ENCODE measurements at regions not wholly inside any gene's neighbourhood (a gene's known extent, or its start where the extent isn't known, plus 50 kb on each side); places are given as distances from the start of the nearest gene placed in this dataset.

DNA sequence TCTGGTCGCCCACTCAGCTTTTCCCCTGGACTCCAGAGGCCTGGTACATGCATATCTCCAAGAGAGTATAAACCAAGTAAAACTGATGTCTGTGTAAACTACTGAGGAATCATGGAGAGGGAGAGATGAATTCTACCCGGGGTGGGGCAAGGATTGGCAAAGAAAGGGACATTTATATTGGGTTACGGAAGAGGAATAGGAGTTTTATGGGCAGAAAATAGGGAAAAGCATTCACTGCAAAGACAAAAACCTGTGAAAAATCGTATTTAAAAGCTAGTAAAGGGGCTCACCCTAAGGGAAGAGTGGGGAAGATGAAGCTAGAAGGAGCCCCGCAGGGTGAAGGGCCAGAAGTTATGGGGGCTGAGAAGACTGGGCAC, 248.0 kb upstream of the KLF4 start:
- H3K36me3 ChIP-seq (ENCODE audit: control insufficient read depth in 2 of 2, extremely low read depth in 1 of 2, insufficient read depth in 1 of 2, low read length in 1 of 2), result no peaks in the 10 kb centered on the region
- WGBS (ENCODE audit: insufficient coverage), result 55% methylated on average over 5 of the region's 5 CpGs

DNA sequence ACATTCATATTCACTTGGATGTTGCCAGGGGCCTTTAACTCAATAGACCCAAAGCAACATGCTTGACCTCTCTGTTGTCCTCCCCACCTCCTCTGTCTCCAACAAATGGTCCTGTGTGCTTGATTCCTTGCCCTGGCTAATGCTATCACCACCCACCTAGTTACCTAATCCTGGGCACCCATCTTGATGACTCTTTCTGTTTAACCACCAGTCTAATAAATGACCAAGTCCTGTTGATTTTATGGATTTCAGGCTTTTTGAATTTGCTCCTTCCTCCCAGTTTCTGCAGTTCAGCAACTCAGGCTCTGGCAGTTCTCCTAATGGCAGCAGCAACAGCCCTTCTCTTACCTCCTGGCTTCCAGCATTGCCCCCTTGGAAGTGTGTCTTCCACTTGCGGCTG, 246.3 kb upstream of the KLF4 start:
- Mint-ChIP-seq H3K4me3 (no peak overlapping the region), H3K4me1 (no peaks in the 10 kb centered on the region), H3K27me3 (no peaks in the 10 kb centered on the region), H3K9me3 (peaks cover 0 to 3% (median 0%) of the 10 kb centered on the region in 3 donors), H3K36me3 (no peaks in the 10 kb centered on the region), H3K27ac (no peak overlapping the region)
- Histone ChIP-seq H3K9me3 (no peaks in the 10 kb centered on the region), H3K27ac (ENCODE audit: low read length) (no peak overlapping the region), H3K4me3 (ENCODE audit: control insufficient read depth in 1 of 2, extremely low read depth in 1 of 2, low read length in 1 of 2) (no peak overlapping the region), H3K4me1 (ENCODE audit: control insufficient read depth in 1 of 2, extremely low read depth in 1 of 2, insufficient read depth in 2 of 2, low read length in 2 of 2) (no peaks in the 10 kb centered on the region), H3K36me3 (ENCODE audit: control insufficient read depth in 2 of 2, extremely low read depth in 1 of 2, insufficient read depth in 1 of 2, low read length in 1 of 2) (no peaks in the 10 kb centered on the region), H3K27me3 (replicated peaks in 1 of 2; ENCODE audit: control insufficient read depth in 2 of 2, extremely low read depth in 1 of 2, insufficient read depth in 2 of 2, low read length in 1 of 2) (no peaks in the 10 kb centered on the region)
- ATAC-seq (replicated peaks in 1 of 4), result no peak
- ChIA-PET CTCF (no interaction called here), POLR2A (no interaction called here)
- 100% methylated on average over 1 of the region's 1 CpG for WGBS (ENCODE audit: insufficient coverage)
- no peak for DNase-seq

More for the DNA sequence above, 248.0 kb upstream of the KLF4 start:
- no peaks in the 10 kb centered on the region for H3K4me1 ChIP-seq (ENCODE audit: control insufficient read depth in 1 of 2, extremely low read depth in 1 of 2, insufficient read depth in 2 of 2, low read length in 2 of 2)
- no peaks in the 10 kb centered on the region for H3K9me3 ChIP-seq
- ChIA-PET POLR2A (no interaction called here), CTCF (no interaction called here)
- H3K27me3 ChIP-seq (replicated peaks in 1 of 2; ENCODE audit: control insufficient read depth in 2 of 2, extremely low read depth in 1 of 2, insufficient read depth in 2 of 2, low read length in 1 of 2), result no peaks in the 10 kb centered on the region
- no peaks in the 10 kb centered on the region for H3K36me3 Mint-ChIP-seq
- DNase-seq (no peak), ATAC-seq (replicated peaks in 1 of 4) (no peak)
- no peak overlapping the region for H3K27ac ChIP-seq (ENCODE audit: low read length)
- no peak overlapping the region for H3K4me3 Mint-ChIP-seq
- no peaks in the 10 kb centered on the region for H3K27me3 Mint-ChIP-seq
- H3K9me3 Mint-ChIP-seq, result peaks cover 0 to 3% (median 0%) of the 10 kb centered on the region in 3 donors
- no peak overlapping the region for H3K27ac Mint-ChIP-seq
- no peak overlapping the region for H3K4me3 ChIP-seq (ENCODE audit: control insufficient read depth in 1 of 2, extremely low read depth in 1 of 2, low read length in 1 of 2)
- no peaks in the 10 kb centered on the region for H3K4me1 Mint-ChIP-seq

DNA sequence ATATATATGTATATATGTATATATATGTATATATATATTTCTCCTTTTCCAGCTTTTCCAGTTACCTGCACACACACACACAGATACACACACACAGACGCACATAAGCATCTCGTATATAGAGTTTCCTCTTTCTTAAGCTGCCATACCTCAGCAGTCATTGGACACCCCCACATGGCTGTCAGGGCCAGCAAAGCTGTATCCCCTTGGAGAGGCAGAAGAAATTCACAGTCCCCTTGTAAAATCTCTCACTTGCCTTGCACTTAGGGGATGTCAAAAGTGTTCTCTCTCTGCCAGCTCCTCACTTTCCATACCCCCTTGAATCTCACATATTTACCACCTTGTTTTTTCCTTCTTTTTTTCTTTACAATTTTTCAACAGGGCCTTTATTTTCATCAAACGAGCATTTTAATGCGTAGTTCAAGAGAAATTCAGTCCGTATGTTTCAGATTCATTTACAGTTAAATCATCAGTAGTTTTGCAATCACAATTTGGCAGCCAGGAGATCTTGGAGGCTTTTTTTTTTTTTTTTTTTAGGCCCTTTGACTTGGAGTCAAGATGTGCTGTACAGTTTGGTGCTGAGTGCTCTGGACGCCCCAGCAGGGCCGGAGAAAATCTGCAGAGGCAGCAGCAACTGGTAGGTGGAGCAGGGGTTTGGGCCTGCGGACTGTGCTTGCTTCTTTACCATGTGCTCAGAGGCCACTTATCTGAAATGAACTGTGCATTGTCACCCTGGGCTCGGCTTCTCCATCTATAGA, 244.9 kb upstream of the KLF4 start:
- no peak overlapping the region for H3K4me3 ChIP-seq (ENCODE audit: control insufficient read depth in 1 of 2, extremely low read depth in 1 of 2, low read length in 1 of 2)
- DNase-seq, result no peak
- H3K9me3 Mint-ChIP-seq, result peaks cover 1 to 5% (median 2%) of the 10 kb centered on the region in 3 donors
- H3K27me3 Mint-ChIP-seq, result no peaks in the 10 kb centered on the region
- no peak overlapping the region for H3K27ac ChIP-seq (ENCODE audit: low read length)
- no peaks in the 10 kb centered on the region for H3K4me1 ChIP-seq (ENCODE audit: control insufficient read depth in 1 of 2, extremely low read depth in 1 of 2, insufficient read depth in 2 of 2, low read length in 2 of 2)
- H3K4me1 Mint-ChIP-seq, result no peaks in the 10 kb centered on the region
- POLR2A ChIA-PET, result no interaction called here
- no peaks in the 10 kb centered on the region for H3K27me3 ChIP-seq (replicated peaks in 1 of 2; ENCODE audit: control insufficient read depth in 2 of 2, extremely low read depth in 1 of 2, insufficient read depth in 2 of 2, low read length in 1 of 2)
- ATAC-seq (replicated peaks in 1 of 4), result no peak
- no peaks in the 10 kb centered on the region for H3K9me3 ChIP-seq
- H3K27ac Mint-ChIP-seq, result no peak overlapping the region
- no peaks in the 10 kb centered on the region for H3K36me3 Mint-ChIP-seq
- CTCF ChIA-PET, result no interaction called here
- WGBS (ENCODE audit: insufficient coverage), result 100% methylated on average over 3 of the region's 9 CpGs
- H3K36me3 ChIP-seq (ENCODE audit: control insufficient read depth in 2 of 2, extremely low read depth in 1 of 2, insufficient read depth in 1 of 2, low read length in 1 of 2), result no peaks in the 10 kb centered on the region
- H3K4me3 Mint-ChIP-seq, result no peak overlapping the region

DNA sequence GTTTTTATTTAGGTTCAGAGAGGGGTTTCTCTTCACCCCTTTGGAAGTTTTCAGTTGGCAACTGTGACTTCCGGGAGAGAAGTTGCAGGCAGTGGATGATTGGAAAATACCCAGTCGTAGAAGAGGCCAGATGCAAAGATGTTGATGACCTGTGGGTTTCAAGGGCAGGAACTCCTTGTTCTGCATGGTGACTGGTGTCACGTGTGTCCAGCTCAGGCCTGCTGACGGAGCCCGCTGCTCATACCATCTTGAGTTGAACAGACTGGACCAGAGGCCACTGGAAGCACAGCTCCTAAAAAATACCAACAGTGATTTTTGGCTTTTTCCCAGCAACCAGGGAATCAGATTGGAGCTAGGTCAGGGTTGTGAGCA, 243.9 kb upstream of the KLF4 start:
- no peaks in the 10 kb centered on the region for H3K9me3 ChIP-seq
- Mint-ChIP-seq H3K4me3 (no peak overlapping the region), H3K36me3 (no peaks in the 10 kb centered on the region), H3K27me3 (no peaks in the 10 kb centered on the region), H3K4me1 (no peaks in the 10 kb centered on the region), H3K9me3 (peaks cover 2 to 7% (median 3%) of the 10 kb centered on the region in 3 donors), H3K27ac (no peak overlapping the region)
- DNase-seq (no peak), ATAC-seq (replicated peaks in 1 of 4) (no peak)
- CTCF ChIA-PET, result no interaction called here
- no peak overlapping the region for H3K4me3 ChIP-seq (ENCODE audit: control insufficient read depth in 1 of 2, extremely low read depth in 1 of 2, low read length in 1 of 2)
- WGBS (ENCODE audit: insufficient coverage), result 85% methylated on average over 4 of the region's 5 CpGs
- H3K36me3 ChIP-seq (ENCODE audit: control insufficient read depth in 2 of 2, extremely low read depth in 1 of 2, insufficient read depth in 1 of 2, low read length in 1 of 2), result no peaks in the 10 kb centered on the region
- POLR2A ChIA-PET, result no interaction called here
- H3K27ac ChIP-seq (ENCODE audit: low read length), result no peak overlapping the region
- no peaks in the 10 kb centered on the region for H3K4me1 ChIP-seq (ENCODE audit: control insufficient read depth in 1 of 2, extremely low read depth in 1 of 2, insufficient read depth in 2 of 2, low read length in 2 of 2)
- H3K27me3 ChIP-seq (replicated peaks in 1 of 2; ENCODE audit: control insufficient read depth in 2 of 2, extremely low read depth in 1 of 2, insufficient read depth in 2 of 2, low read length in 1 of 2), result no peaks in the 10 kb centered on the region

DNA sequence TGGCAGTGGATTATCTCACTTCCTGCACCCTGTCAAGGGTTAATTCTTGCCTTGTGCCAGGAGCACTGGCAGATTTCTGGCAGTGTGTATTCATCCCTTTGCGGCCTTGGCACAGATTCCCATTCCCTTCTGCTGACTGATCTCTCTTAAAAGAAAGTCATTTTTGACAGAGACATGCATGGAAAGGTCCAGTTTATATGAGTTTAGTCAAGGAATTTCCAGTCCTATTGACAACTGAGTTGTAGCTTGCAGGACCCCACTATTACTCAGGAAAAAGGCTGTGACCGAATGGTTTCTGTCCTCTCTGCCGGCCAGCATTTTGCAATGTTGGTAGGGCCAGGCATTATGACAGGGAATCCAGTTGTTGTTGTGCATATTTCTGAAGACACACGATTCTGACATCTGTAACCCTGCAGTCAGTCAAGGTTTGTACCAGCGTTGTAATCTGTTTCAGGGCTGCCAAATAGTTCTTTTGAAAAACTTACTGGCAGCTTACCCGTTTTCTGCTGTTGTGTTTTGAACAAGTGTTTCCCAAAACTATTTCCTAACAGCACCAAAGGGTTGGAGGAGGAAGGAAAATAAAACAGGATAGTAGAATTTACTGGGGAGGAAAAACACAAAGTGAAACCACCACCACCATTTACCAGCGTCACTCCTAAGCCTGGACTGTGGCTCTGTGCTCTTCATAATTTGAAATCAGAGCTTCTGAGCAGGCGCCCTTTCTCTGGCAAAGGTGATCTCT, 243.4 kb upstream of the KLF4 start:
- peaks cover 2 to 7% (median 3%) of the 10 kb centered on the region in 3 donors for H3K9me3 Mint-ChIP-seq

DNA sequence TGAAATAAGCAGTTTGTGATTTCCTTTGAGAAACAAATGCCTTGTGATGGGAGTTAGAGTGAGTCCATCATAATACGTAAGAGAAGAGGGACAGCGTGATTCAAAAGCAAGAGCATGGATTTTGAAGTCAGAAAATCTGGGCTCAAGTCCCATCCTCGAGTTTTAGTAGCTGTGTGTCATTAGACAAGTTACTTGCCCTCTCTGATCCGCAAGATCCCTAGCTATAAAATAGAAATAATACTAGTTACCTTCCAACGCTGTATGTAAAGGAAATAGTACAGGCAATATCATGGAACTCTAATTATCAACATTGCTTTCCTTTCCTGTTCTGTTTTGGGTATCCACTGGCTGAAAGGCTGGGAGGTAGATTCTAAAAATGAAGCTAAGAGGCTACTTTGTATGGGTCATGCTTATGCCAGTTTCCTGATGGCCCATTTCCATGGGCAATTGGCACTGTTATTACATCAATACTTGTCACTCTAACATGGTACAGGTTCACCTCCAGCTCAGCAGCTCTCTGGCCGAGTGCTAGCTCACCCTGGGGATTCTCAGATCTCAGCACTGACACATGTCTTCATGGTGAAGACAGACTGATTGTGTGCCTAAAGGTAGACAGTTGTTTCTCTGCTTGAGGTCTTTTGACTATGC, 241.7 kb upstream of the KLF4 start:
- no peaks in the 10 kb centered on the region for H3K36me3 ChIP-seq (ENCODE audit: control insufficient read depth in 2 of 2, extremely low read depth in 1 of 2, insufficient read depth in 1 of 2, low read length in 1 of 2)
- ATAC-seq (replicated peaks in 1 of 4) (no peak), DNase-seq (no peak)
- no peak overlapping the region for H3K4me3 Mint-ChIP-seq
- H3K4me1 Mint-ChIP-seq, result no peaks in the 10 kb centered on the region
- H3K36me3 Mint-ChIP-seq, result no peaks in the 10 kb centered on the region
- peaks cover 2 to 11% (median 3%) of the 10 kb centered on the region in 3 donors for H3K9me3 Mint-ChIP-seq
- no peaks in the 10 kb centered on the region for H3K27me3 Mint-ChIP-seq
- H3K4me3 ChIP-seq (ENCODE audit: control insufficient read depth in 1 of 2, extremely low read depth in 1 of 2, low read length in 1 of 2), result no peak overlapping the region
- H3K9me3 ChIP-seq, result no peaks in the 10 kb centered on the region
- ChIA-PET POLR2A (no interaction called here), CTCF (no interaction called here)
- no peak overlapping the region for H3K27ac ChIP-seq (ENCODE audit: low read length)
- H3K4me1 ChIP-seq (ENCODE audit: control insufficient read depth in 1 of 2, extremely low read depth in 1 of 2, insufficient read depth in 2 of 2, low read length in 2 of 2), result no peaks in the 10 kb centered on the region
- no peak overlapping the region for H3K27ac Mint-ChIP-seq
- 100% methylated on average over 1 of the region's 6 CpGs for WGBS (ENCODE audit: insufficient coverage)
- no peaks in the 10 kb centered on the region for H3K27me3 ChIP-seq (replicated peaks in 1 of 2; ENCODE audit: control insufficient read depth in 2 of 2, extremely low read depth in 1 of 2, insufficient read depth in 2 of 2, low read length in 1 of 2)

More for the DNA sequence above, 243.4 kb upstream of the KLF4 start:
- ATAC-seq (replicated peaks in 1 of 4), result no peak
- H3K36me3 ChIP-seq (ENCODE audit: control insufficient read depth in 2 of 2, extremely low read depth in 1 of 2, insufficient read depth in 1 of 2, low read length in 1 of 2), result no peaks in the 10 kb centered on the region
- H3K4me3 Mint-ChIP-seq, result no peak overlapping the region
- ChIA-PET CTCF (no interaction called here), POLR2A (no interaction called here)
- 67% methylated on average over 4 of the region's 8 CpGs for WGBS (ENCODE audit: insufficient coverage)
- H3K36me3 Mint-ChIP-seq, result no peaks in the 10 kb centered on the region
- H3K4me1 ChIP-seq (ENCODE audit: control insufficient read depth in 1 of 2, extremely low read depth in 1 of 2, insufficient read depth in 2 of 2, low read length in 2 of 2), result no peaks in the 10 kb centered on the region
- no peak overlapping the region for H3K27ac Mint-ChIP-seq
- no peak overlapping the region for H3K4me3 ChIP-seq (ENCODE audit: control insufficient read depth in 1 of 2, extremely low read depth in 1 of 2, low read length in 1 of 2)
- H3K4me1 Mint-ChIP-seq, result no peaks in the 10 kb centered on the region
- no peak overlapping the region for H3K27ac ChIP-seq (ENCODE audit: low read length)
- no peak for DNase-seq
- no peaks in the 10 kb centered on the region for H3K27me3 ChIP-seq (replicated peaks in 1 of 2; ENCODE audit: control insufficient read depth in 2 of 2, extremely low read depth in 1 of 2, insufficient read depth in 2 of 2, low read length in 1 of 2)
- no peaks in the 10 kb centered on the region for H3K9me3 ChIP-seq
- no peaks in the 10 kb centered on the region for H3K27me3 Mint-ChIP-seq
